ENCODE measurements at regions not wholly inside any gene's neighbourhood (a gene's known extent, or its start where the extent isn't known, plus 50 kb on each side); places are given as distances from the start of the nearest gene placed in this dataset.

DNA sequence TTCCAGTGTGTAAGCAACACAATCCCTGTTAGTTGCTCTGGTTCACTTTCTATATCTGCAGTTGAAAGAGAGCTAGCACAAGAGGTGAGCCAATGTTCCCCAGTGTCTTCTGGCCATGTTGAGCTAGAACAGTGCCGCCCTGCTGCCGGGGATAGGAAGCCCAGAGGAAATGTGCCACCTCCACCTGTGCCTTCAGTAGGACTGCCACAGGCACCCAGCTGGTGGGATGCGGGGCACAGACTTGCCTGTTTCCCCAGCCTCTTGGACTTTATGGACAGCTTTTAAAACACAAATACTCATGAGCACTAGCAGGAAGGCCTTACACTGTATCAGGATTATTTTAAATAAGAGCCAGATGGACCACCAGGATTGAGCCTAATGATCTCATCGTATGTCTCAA is 234.5 kb upstream of the COBL start:
- H3K9ac ChIP-seq (replicated peaks in 1 of 4; ENCODE audit: extremely low read depth in 1 of 4, low read depth in 3 of 4, low read length in 3 of 4) = no peak overlapping the region
- H3K9me3 ChIP-seq (ENCODE audit: insufficient read depth in 2 of 2, low read depth in 1 of 2, low read length in 1 of 2) = no peaks in the 10 kb centered on the region
- H2BK120ac ChIP-seq (replicated peaks; ENCODE audit: low read depth, low read length) = no peak overlapping the region
- H3K23ac ChIP-seq (ENCODE audit: insufficient read length) = no peak overlapping the region
- H2BK12ac ChIP-seq (ENCODE audit: low read depth, low read length) = no peak overlapping the region
- no peak overlapping the region for H2BK15ac ChIP-seq (ENCODE audit: low read length)
- no peak overlapping the region for H3K4me2 ChIP-seq (ENCODE audit: insufficient read depth in 1 of 2, low read depth in 2 of 2, low read length in 2 of 2)
- no peak overlapping the region for H2AFZ ChIP-seq (ENCODE audit: low read length)
- H3K4me3 ChIP-seq (ENCODE audit: extremely low read depth in 1 of 4, insufficient read depth in 2 of 4, low read depth in 3 of 4, low read length in 4 of 4) = no peak overlapping the region
- H3K79me2 ChIP-seq (ENCODE audit: control insufficient read depth in 1 of 2, insufficient read depth in 2 of 2, low read length in 2 of 2) = no peaks in the 10 kb centered on the region
- H3K79me1 ChIP-seq (ENCODE audit: low read depth, low read length) = no peaks in the 10 kb centered on the region
- no peak overlapping the region for H4K91ac ChIP-seq (replicated peaks; ENCODE audit: insufficient read length, low read length)
- no peak overlapping the region for H4K5ac ChIP-seq (ENCODE audit: insufficient read length, low read depth, low read length)
- no peak overlapping the region for H3K4ac ChIP-seq (replicated peaks; ENCODE audit: insufficient read length, low read depth, low read length)
- H2BK20ac ChIP-seq (ENCODE audit: low read length) = no peak overlapping the region
- FAIRE-seq = no peak
- no peak overlapping the region for H3K18ac ChIP-seq (ENCODE audit: extremely low read depth, low read length)
- WGBS, 2 experiments (ENCODE audit: extremely low coverage in 1 of 2, insufficient coverage in 1 of 2, insufficient read length in 1 of 2, insufficient replicate concordance in 2 of 2, low coverage in 1 of 2, low lambda C conversion rate in 2 of 2, missing lambda C conversion rate in 1 of 2) = 85% methylated on average over 4 of the region's 4 CpGs; no CpG with 5 or more reads in 1 of the 2 experiments
- H3K23me2 ChIP-seq (ENCODE audit: low read depth, low read length) = no peaks in the 10 kb centered on the region
- POLR2A ChIA-PET (ENCODE audit: partially characterized antibody) = no interaction called here
- no peak overlapping the region for H3K56ac ChIP-seq (replicated peaks; ENCODE audit: insufficient read length, low read depth, low read length)
- no peak overlapping the region for H4K8ac ChIP-seq (ENCODE audit: extremely low read depth, insufficient read depth, low read length)
- H3K27me3 ChIP-seq (replicated peaks in 1 of 4; ENCODE audit: control insufficient read depth in 3 of 4, extremely low read depth in 1 of 4, insufficient read depth in 3 of 4, low read length in 3 of 4) = no peaks in the 10 kb centered on the region; a peak in 1 of 7 replicates
- CTCF ChIA-PET (ENCODE audit: partially characterized antibody) = no interaction called here
- H2AK5ac ChIP-seq (ENCODE audit: low read depth, low read length) = no peak overlapping the region
- H3K4me1 ChIP-seq (replicated peaks in 1 of 4; ENCODE audit: control insufficient read depth in 3 of 4, insufficient read depth in 4 of 4, low read length in 3 of 4) = no peaks in the 10 kb centered on the region
- no peak for TF ChIP-seq ZNF274 (IDR thresholded peaks at IDR 0.05; ENCODE audit: borderline replicate concordance, extremely low read depth, low read length)
- no peak overlapping the region for H3K27ac ChIP-seq (ENCODE audit: low read depth, low read length)
- H3K36me3 ChIP-seq (ENCODE audit: control insufficient read depth in 2 of 4, insufficient read depth in 4 of 4, low read length in 3 of 4) = no peaks in the 10 kb centered on the region
- H2BK5ac ChIP-seq (ENCODE audit: low read depth, low read length) = no peak overlapping the region
- H4K20me1 ChIP-seq (replicated peaks in 1 of 2; ENCODE audit: control insufficient read depth in 1 of 2, insufficient read depth in 2 of 2, low read length in 2 of 2) = no peaks in the 10 kb centered on the region
- no peak for DNase-seq (ENCODE audit: low read depth in 1 of 2, low spot score in 2 of 2)
- H3K14ac ChIP-seq (ENCODE audit: insufficient read length) = no peak overlapping the region

Data from H1 (cell line).